ENCODE measurements at regions not wholly inside any gene's neighbourhood (a gene's known extent, or its start where the extent isn't known, plus 50 kb on each side); places are given as distances from the start of the nearest gene placed in this dataset.

DNA sequence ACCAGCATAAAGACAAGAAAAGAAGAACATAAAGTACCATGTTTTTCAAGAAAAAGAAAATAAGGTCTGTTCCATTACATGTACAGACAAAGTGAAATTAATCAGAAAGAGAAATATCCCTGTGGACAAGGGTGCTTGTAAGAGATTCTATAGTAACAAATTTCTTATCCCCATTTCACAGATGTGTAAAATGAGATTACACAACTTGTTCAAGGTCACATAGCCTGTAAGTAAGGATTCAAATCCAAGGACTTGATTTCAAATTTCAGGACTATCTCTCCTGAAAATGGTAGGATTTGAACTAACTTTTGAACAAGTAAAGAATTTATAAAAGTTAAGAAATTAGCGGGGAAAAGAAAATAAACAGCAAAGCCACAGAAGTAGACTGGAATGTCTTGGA lies 248.2 kb upstream of the SLC39A10 start:
- no peak for TF ChIP-seq POLR2A (IDR thresholded peaks at IDR 0.05)
- TF ChIP-seq EP300 (IDR thresholded peaks at IDR 0.05): no peak
- H3K36me3 ChIP-seq: no peaks in the 10 kb centered on the region
- 97% methylated on average over 1 of the region's 1 CpG for WGBS

DNA sequence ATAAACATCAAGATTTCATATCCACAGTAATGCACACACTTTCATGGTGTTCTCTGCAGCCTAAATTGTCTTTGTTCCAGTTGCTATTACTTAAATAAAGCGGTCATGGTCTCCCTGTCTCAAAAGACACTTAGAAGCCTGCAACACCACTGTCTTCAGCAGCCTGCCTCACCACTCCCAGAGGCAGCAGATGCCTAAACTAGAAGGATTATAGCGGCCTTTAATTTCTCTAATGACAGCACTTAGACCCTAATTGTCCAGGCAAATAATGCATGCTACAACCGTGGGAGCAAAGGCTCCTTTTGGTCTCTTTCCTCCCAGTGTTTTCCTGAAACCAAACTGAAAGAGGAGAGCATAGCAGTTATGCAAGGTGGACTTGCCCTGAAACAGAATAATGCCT lies 248.8 kb upstream of the SLC39A10 start:
- 70% methylated on average over 3 of the region's 3 CpGs for WGBS
- Histone ChIP-seq H3K27me3 (no peaks in the 10 kb centered on the region), H3K27ac (no peak overlapping the region), H3K4me1 (no peaks in the 10 kb centered on the region), H3K36me3 (no peaks in the 10 kb centered on the region), H3K9me3 (no peaks in the 10 kb centered on the region), H3K4me3 (no peak overlapping the region)
- DNase-seq (ENCODE audit: low spot score in 2 of 2): no peak
- TF ChIP-seq POLR2A (IDR thresholded peaks at IDR 0.05) (no peak), POLR2AphosphoS5 (IDR thresholded peaks at IDR 0.05) (no peak), EP300 (IDR thresholded peaks at IDR 0.05) (no peak)
- TF ChIP-seq, protein P1, sequence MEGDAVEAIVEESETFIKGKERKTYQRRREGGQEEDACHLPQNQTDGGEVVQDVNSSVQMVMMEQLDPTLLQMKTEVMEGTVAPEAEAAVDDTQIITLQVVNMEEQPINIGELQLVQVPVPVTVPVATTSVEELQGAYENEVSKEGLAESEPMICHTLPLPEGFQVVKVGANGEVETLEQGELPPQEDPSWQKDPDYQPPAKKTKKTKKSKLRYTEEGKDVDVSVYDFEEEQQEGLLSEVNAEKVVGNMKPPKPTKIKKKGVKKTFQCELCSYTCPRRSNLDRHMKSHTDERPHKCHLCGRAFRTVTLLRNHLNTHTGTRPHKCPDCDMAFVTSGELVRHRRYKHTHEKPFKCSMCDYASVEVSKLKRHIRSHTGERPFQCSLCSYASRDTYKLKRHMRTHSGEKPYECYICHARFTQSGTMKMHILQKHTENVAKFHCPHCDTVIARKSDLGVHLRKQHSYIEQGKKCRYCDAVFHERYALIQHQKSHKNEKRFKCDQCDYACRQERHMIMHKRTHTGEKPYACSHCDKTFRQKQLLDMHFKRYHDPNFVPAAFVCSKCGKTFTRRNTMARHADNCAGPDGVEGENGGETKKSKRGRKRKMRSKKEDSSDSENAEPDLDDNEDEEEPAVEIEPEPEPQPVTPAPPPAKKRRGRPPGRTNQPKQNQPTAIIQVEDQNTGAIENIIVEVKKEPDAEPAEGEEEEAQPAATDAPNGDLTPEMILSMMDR (IDR thresholded peaks at IDR 0.05): no peak

More for the DNA sequence above, 248.2 kb upstream of the SLC39A10 start:
- H3K9me3 ChIP-seq: no peaks in the 10 kb centered on the region
- no peaks in the 10 kb centered on the region for H3K4me1 ChIP-seq
- DNase-seq (ENCODE audit: low spot score in 2 of 2): no peak
- no peak overlapping the region for H3K27ac ChIP-seq
- no peaks in the 10 kb centered on the region for H3K27me3 ChIP-seq
- H3K4me3 ChIP-seq: no peak overlapping the region

DNA sequence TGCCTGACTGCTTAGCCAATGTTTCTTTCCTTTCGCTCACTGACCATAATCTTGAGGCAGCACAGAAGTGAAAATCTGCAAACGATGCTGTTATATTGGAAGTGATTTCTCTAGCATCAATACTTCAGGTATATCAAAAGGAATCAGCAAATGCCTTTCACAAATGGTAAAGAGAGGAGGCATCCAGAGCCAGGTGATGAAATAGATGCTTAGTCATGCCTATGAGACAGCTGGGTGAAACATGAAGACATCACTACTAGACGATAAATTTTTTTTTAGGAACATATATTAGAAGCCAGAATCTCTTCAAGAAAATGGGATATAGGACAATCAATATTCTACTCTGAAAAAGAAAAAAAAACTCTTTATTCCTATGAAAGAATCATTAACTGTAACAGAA lies 249.2 kb upstream of the SLC39A10 start:
- WGBS: 66% methylated on average over 3 of the region's 3 CpGs
- H3K27ac ChIP-seq: no peak overlapping the region
- no peaks in the 10 kb centered on the region for H3K9me3 ChIP-seq
- no peak overlapping the region for H3K4me3 ChIP-seq
- H3K4me1 ChIP-seq: no peaks in the 10 kb centered on the region
- DNase-seq (ENCODE audit: low spot score in 2 of 2): no peak
- TF ChIP-seq, protein P1 (IDR thresholded peaks at IDR 0.05): no peak
- TF ChIP-seq POLR2A (IDR thresholded peaks at IDR 0.05) (no peak), EP300 (IDR thresholded peaks at IDR 0.05) (no peak), POLR2AphosphoS5 (IDR thresholded peaks at IDR 0.05) (no peak)
- H3K27me3 ChIP-seq: no peaks in the 10 kb centered on the region
- no peaks in the 10 kb centered on the region for H3K36me3 ChIP-seq

DNA sequence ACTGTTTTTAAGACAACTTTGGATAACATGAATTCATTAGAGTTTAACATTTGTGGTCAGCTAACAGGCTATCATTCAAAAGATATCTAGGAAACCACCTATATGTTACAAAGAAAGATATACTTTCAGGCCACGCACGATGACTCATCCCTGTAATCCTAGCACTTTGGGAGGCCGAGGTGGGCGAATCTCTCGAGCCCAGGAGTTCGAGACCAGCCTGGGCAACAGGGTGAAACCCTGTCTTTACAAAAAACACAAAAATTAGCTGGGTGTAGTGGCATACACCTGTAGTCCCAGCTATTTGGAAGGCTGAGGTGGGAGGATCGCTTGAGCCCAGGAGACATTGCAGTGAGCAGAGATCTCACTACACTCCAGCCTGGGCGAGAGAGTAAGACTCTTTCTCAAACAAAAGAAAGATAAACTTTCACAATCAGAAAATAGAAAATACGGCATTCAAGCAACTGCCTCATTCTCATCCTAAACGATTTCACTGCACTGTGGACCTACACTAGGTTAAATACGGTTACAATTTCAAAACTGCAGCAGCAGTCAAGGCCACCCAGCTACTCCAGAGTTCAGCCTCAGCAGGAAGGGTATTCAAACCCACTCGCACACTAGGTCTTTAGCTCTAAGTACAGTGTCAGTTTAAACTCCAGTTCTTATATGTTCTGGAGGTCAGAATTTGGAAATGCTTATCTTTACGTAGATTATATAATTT lies 250.0 kb upstream of the SLC39A10 start:
- H3K27me3 ChIP-seq: no peaks in the 10 kb centered on the region
- TF ChIP-seq POLR2A (IDR thresholded peaks at IDR 0.05): no peak
- no peak for TF ChIP-seq POLR2AphosphoS5 (IDR thresholded peaks at IDR 0.05)
- no peak for TF ChIP-seq EP300 (IDR thresholded peaks at IDR 0.05)
- TF ChIP-seq, protein P1 (IDR thresholded peaks at IDR 0.05): no peak
- WGBS: 91% methylated on average over 13 of the region's 13 CpGs
- H3K4me1 ChIP-seq: no peaks in the 10 kb centered on the region
- H3K27ac ChIP-seq: no peak overlapping the region
- no peak for DNase-seq (ENCODE audit: low spot score in 2 of 2)
- no peak overlapping the region for H3K4me3 ChIP-seq
- no peaks in the 10 kb centered on the region for H3K36me3 ChIP-seq
- no peaks in the 10 kb centered on the region for H3K9me3 ChIP-seq

DNA sequence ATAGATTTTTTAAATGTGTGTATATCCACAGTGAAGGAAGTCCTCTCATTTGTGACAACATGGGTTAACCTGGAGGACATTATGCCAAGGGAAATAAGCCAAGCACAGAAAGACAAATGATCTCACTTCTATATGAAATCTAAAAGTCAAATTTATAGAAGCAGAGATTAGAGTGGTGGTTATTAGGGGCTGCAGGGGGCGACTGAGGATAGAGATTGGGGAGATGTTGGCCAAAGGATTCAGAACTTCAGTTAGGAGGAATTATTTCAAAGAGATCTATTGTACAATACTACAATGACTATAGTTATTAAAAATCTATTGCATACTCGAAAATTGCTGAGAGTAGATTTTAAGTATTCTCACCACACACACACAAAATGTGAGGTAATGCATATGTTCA lies 252.4 kb upstream of the SLC39A10 start:
- TF ChIP-seq EP300 (IDR thresholded peaks at IDR 0.05): no peak
- TF ChIP-seq, protein P1 (IDR thresholded peaks at IDR 0.05): no peak
- no peak for TF ChIP-seq POLR2AphosphoS5 (IDR thresholded peaks at IDR 0.05)
- TF ChIP-seq POLR2A (IDR thresholded peaks at IDR 0.05): no peak
- DNase-seq (ENCODE audit: low spot score in 2 of 2): no peak
- WGBS: 55% methylated on average over 2 of the region's 2 CpGs
- Histone ChIP-seq H3K27me3 (no peaks in the 10 kb centered on the region), H3K4me3 (no peak overlapping the region), H3K9me3 (no peaks in the 10 kb centered on the region), H3K36me3 (no peaks in the 10 kb centered on the region), H3K4me1 (no peaks in the 10 kb centered on the region), H3K27ac (no peak overlapping the region)

DNA sequence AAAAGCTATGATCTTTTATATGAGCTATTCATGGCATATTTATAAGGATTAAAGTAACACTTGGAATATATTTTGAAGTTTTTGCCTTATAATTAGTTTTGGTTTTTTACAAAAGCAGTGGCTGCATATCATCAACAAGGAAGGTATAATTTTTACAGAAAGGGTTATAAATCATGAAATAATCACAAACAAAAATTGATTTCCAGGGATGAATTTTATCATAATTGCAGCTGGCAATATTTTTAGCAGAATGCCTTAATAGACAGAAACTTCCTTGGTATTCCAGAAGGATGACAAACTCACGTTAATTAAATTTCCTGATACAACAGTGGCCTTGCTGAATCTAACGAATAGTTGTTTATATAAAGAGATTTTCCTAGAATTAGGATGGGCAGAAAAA lies 260.5 kb upstream of the SLC39A10 start:
- TF ChIP-seq POLR2A (IDR thresholded peaks at IDR 0.05) (no peak), POLR2AphosphoS5 (IDR thresholded peaks at IDR 0.05) (no peak), EP300 (IDR thresholded peaks at IDR 0.05) (no peak)
- TF ChIP-seq, protein P1 (IDR thresholded peaks at IDR 0.05): no peak
- Histone ChIP-seq H3K27me3 (no peaks in the 10 kb centered on the region), H3K27ac (no peak overlapping the region), H3K36me3 (no peaks in the 10 kb centered on the region), H3K9me3 (no peaks in the 10 kb centered on the region), H3K4me3 (no peak overlapping the region), H3K4me1 (no peaks in the 10 kb centered on the region)
- 84% methylated on average over 2 of the region's 2 CpGs for WGBS
- no peak for DNase-seq (ENCODE audit: low spot score in 2 of 2)

Measured in suprapubic skin (tissue), 4 donors.